ENCODE measurements at regions not wholly inside any gene's neighbourhood (a gene's known extent, or its start where the extent isn't known, plus 50 kb on each side); places are given as distances from the start of the nearest gene placed in this dataset.

DNA sequence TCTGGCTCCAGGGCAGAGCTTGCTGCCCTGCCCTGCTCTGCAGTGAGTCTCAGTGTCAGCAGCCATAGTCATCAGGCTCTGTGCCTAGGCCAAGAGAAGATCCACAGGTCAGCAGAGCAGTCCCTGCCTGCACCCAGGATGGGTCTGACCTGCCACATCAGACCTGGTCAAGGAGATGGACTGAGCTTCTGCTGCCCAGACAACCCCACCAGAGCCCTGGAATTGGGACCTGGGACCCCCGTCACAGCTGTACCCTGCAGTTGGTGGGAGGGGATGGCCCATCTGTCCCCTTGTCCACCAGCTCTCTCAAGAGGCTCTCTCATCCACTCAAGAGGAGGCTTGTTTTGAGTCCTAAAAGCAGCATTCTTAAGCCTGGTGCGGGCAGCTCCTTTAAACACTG, 142.6 kb downstream of the TFCP2L1 start:
- TF ChIP-seq, protein P1, sequence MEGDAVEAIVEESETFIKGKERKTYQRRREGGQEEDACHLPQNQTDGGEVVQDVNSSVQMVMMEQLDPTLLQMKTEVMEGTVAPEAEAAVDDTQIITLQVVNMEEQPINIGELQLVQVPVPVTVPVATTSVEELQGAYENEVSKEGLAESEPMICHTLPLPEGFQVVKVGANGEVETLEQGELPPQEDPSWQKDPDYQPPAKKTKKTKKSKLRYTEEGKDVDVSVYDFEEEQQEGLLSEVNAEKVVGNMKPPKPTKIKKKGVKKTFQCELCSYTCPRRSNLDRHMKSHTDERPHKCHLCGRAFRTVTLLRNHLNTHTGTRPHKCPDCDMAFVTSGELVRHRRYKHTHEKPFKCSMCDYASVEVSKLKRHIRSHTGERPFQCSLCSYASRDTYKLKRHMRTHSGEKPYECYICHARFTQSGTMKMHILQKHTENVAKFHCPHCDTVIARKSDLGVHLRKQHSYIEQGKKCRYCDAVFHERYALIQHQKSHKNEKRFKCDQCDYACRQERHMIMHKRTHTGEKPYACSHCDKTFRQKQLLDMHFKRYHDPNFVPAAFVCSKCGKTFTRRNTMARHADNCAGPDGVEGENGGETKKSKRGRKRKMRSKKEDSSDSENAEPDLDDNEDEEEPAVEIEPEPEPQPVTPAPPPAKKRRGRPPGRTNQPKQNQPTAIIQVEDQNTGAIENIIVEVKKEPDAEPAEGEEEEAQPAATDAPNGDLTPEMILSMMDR (IDR thresholded peaks at IDR 0.05): no peak
- no peak overlapping the region for H3K27ac ChIP-seq
- no peaks in the 10 kb centered on the region for H3K79me2 ChIP-seq
- H3K4me2 ChIP-seq (ENCODE audit: low read length): no peak overlapping the region
- no peaks in the 10 kb centered on the region for H3K9me3 ChIP-seq (ENCODE audit: control insufficient read depth, low read length)
- H3K27me3 ChIP-seq (ENCODE audit: control insufficient read depth, insufficient read depth, low read length): no peaks in the 10 kb centered on the region
- H3K36me3 ChIP-seq (ENCODE audit: control insufficient read depth, insufficient read depth, low read length): no peaks in the 10 kb centered on the region
- no peaks in the 10 kb centered on the region for H3K4me1 ChIP-seq
- no peak overlapping the region for H3K9ac ChIP-seq
- H3K4me3 ChIP-seq (ENCODE audit: low read depth, low read length): no peak overlapping the region
- H2AFZ ChIP-seq: no peak overlapping the region

- H3K27ac ChIP-seq: no peak overlapping the region
- H3K4me3 ChIP-seq (ENCODE audit: low read depth, low read length): no peak overlapping the region
- no peaks in the 10 kb centered on the region for H3K27me3 ChIP-seq (ENCODE audit: control insufficient read depth, insufficient read depth, low read length)
- H3K79me2 ChIP-seq: no peaks in the 10 kb centered on the region
- H3K9me3 ChIP-seq (ENCODE audit: control insufficient read depth, low read length): no peaks in the 10 kb centered on the region
- TF ChIP-seq, protein P1 (IDR thresholded peaks at IDR 0.05): no peak
- no peak overlapping the region for H2AFZ ChIP-seq
- H3K4me2 ChIP-seq (ENCODE audit: low read length): no peak overlapping the region
- H3K4me1 ChIP-seq: no peaks in the 10 kb centered on the region
- no peak overlapping the region for H3K9ac ChIP-seq
- no peaks in the 10 kb centered on the region for H3K36me3 ChIP-seq (ENCODE audit: control insufficient read depth, insufficient read depth, low read length)
Observed at GRCh38 chr2:121144111-121144510, 140.9 kb downstream of the TFCP2L1 start.

DNA sequence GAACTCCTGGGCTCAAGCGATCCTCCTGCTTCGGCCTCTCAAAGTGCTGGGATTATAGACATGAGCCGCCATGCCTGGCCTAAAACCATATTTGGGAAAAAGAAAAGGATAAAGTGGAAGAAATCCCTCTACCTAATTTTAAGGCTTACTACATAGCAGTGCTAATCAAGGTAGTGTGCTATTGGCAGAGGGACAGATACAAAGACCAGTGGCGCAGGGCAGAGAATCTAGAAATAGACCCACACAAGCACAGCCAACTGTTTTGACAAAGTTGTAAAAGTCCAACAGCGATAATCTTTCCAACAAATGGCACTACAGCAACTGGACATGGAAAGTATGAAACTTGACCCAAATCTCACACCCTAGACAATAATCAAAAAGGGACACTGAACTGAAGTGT, 138.4 kb downstream of the TFCP2L1 start:
- Histone ChIP-seq H3K4me1 (no peaks in the 10 kb centered on the region), H3K4me3 (ENCODE audit: low read depth, low read length) (no peak overlapping the region), H3K27me3 (ENCODE audit: control insufficient read depth, insufficient read depth, low read length) (no peaks in the 10 kb centered on the region), H3K79me2 (no peaks in the 10 kb centered on the region), H3K4me2 (ENCODE audit: low read length) (no peak overlapping the region), H2AFZ (no peak overlapping the region), H3K9me3 (ENCODE audit: control insufficient read depth, low read length) (no peaks in the 10 kb centered on the region), H3K36me3 (ENCODE audit: control insufficient read depth, insufficient read depth, low read length) (no peaks in the 10 kb centered on the region), H3K9ac (no peak overlapping the region), H3K27ac (no peak overlapping the region)
- TF ChIP-seq, protein P1 (IDR thresholded peaks at IDR 0.05): no peak

DNA sequence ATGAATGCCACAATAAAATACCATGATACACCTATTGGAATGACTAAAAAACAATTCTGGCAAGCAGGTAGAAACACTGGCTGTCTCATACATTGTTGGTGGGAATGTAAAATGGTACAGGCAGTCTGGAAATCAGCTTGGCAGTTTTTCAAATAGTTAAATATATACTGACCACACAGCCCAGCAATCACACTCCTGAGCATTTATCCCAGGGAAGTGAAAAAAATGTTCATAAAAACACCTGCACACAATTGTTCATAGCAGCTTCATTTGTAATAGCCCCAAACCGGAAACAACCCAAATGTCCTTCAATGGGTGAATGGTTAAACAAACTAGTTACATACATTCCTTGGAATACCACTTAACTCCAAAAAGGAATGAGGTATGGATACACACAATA, 137.2 kb downstream of the TFCP2L1 start:
- Histone ChIP-seq H3K79me2 (no peaks in the 10 kb centered on the region), H3K4me2 (ENCODE audit: low read length) (no peak overlapping the region), H3K27me3 (ENCODE audit: control insufficient read depth, insufficient read depth, low read length) (no peaks in the 10 kb centered on the region), H3K36me3 (ENCODE audit: control insufficient read depth, insufficient read depth, low read length) (no peaks in the 10 kb centered on the region), H3K4me3 (ENCODE audit: low read depth, low read length) (no peak overlapping the region), H3K4me1 (no peaks in the 10 kb centered on the region), H2AFZ (no peak overlapping the region), H3K9ac (no peak overlapping the region), H3K27ac (no peak overlapping the region), H3K9me3 (ENCODE audit: control insufficient read depth, low read length) (no peaks in the 10 kb centered on the region)
- TF ChIP-seq, protein P1 (IDR thresholded peaks at IDR 0.05): no peak

- TF ChIP-seq, protein P1 (IDR thresholded peaks at IDR 0.05): no peak
- H3K36me3 ChIP-seq (ENCODE audit: control insufficient read depth, insufficient read depth, low read length): no peaks in the 10 kb centered on the region
- H3K4me2 ChIP-seq (ENCODE audit: low read length): no peak overlapping the region
- H3K4me1 ChIP-seq: no peaks in the 10 kb centered on the region
- H3K9me3 ChIP-seq (ENCODE audit: control insufficient read depth, low read length): no peaks in the 10 kb centered on the region
- H3K27me3 ChIP-seq (ENCODE audit: control insufficient read depth, insufficient read depth, low read length): no peaks in the 10 kb centered on the region
- H3K27ac ChIP-seq: no peak overlapping the region
- no peaks in the 10 kb centered on the region for H3K79me2 ChIP-seq
- H3K4me3 ChIP-seq (ENCODE audit: low read depth, low read length): no peak overlapping the region
- no peak overlapping the region for H3K9ac ChIP-seq
- H2AFZ ChIP-seq: no peak overlapping the region
Observed at GRCh38 chr2:121148481-121148880, 136.5 kb downstream of the TFCP2L1 start.

Measured in parathyroid adenoma (tissue), 2 donors.